Motor neuron (in vitro differentiated cells): ENCODE measurements at regions not wholly inside any gene's neighbourhood (a gene's known extent, or its start where the extent isn't known, plus 50 kb on each side); places are given as distances from the start of the nearest gene placed in this dataset.
A peak's percentile ranks its signal among the peaks of the same experiment; 100 is the strongest.

Experiments used
- ATAC-seq, 8 experiments: fragments of 200-7000 bp; cut with Tn5 transposase; replicated peaks in 6 of 8; 2 replicates each; pipeline ENCODE4 v1.8.0; 2021; ENCODE audit warnings: mild to moderate bottlenecking in 8 of 8, moderate library complexity in 8 of 8
- H3K27ac ChIP-seq, 2 donors: fragments of 250-450 bp; sonication (Bioruptor Pico); 2 replicates each; pipeline ENCODE4 v1.9.0; 2021; ENCODE audit warnings: antibody characterized with exemption in 2 of 2, mild to moderate bottlenecking in 2 of 2, moderate library complexity in 1 of 2
- H3K4me1 ChIP-seq, 2 donors: fragments of 250-450 bp; sonication (Bioruptor Pico); replicated peaks in 1 of 2; 2 replicates each; pipeline ENCODE4 v1.6.1; 2021; ENCODE audit warnings: antibody characterized with exemption in 2 of 2, mild to moderate bottlenecking in 2 of 2, moderate library complexity in 1 of 2
- H3K4me3 ChIP-seq, 5 donors: fragments of 250-450 bp; sonication (Bioruptor Pico); 2 replicates each; pipeline ENCODE4 v1.9.0; 2021; ENCODE audit warnings: antibody characterized with exemption in 5 of 5, mild to moderate bottlenecking in 5 of 5, moderate library complexity in 4 of 5
- WGBS, 10 experiments: fragments of 450-650 bp; shearing (Covaris generic); methylation state at CpG; one replicate each; pipeline ENCODE4 v1.0.0; 2022; 5-methylcytosine and 5-hydroxymethylcytosine counted together
- in situ Hi-C, 9 experiments: fragments of 400-800 bp; cut with MboI; loops; one replicate each; pipeline ENCODE4 v1.15.0; 2021; ENCODE audit warnings: low sequenced_read_pairs in 9 of 9, low pct_unique_long_range_greater_than_20kb in 2 of 9; ENCODE audit not compliant: unreplicated experiment in 9 of 9

GRCh38 chr5:3185488-3185887 lies 410.1 kb upstream of the IRX1 start:
- in situ Hi-C loops = no loop called here
- WGBS, 10 experiments = 2 to 70% (median 48%) methylated on average over 1 to 11 of the region's 12 CpGs; no CpG with 5 or more reads in 1 of the 10 experiments
- H3K4me3 ChIP-seq = no peak overlapping the region
- peaks cover 0 to 43% of the 10 kb centered on the region in 2 donors for H3K4me1 ChIP-seq
- ATAC-seq = no peak
- no peak overlapping the region for H3K27ac ChIP-seq

- Histone ChIP-seq H3K27ac (no peak overlapping the region), H3K4me1 (peaks cover 0 to 54% of the 10 kb centered on the region in 2 donors), H3K4me3 (peak overlapping the region in 1 of 5 donors; percentile 20)
- peak in 5 of 8 experiments; percentile 18 to 59 (median 48) for ATAC-seq
- 26 to 84% (median 72%) methylated on average over 3 to 11 of the region's 12 CpGs for WGBS, 10 experiments
- in situ Hi-C loops = no loop called here
These were observed 413.3 kb upstream of the IRX1 start for GRCh38 chr5:3182133-3182876.

- peak overlapping the region in 1 of 5 donors; percentile 20 for H3K4me3 ChIP-seq
- peak in 3 of 8 experiments; percentile 63 to 78 (median 76) for ATAC-seq
- in situ Hi-C loops = no loop called here
- peaks cover 0 to 50% of the 10 kb centered on the region in 2 donors for H3K4me1 ChIP-seq
- WGBS, 10 experiments = 0 to 100% (median 60%) methylated on average over 1 to 13 of the region's 18 CpGs
- no peak overlapping the region for H3K27ac ChIP-seq
These were observed 414.0 kb upstream of the IRX1 start for GRCh38 chr5:3181671-3182070.

GRCh38 chr5:3180636-3181035 lies 415.0 kb upstream of the IRX1 start:
- no peak for ATAC-seq
- Histone ChIP-seq H3K4me3 (no peak overlapping the region), H3K27ac (no peak overlapping the region), H3K4me1 (peaks cover 0 to 39% of the 10 kb centered on the region in 2 donors)
- in situ Hi-C loops = no loop called here
- WGBS, 10 experiments = 39 to 100% (median 90%) methylated on average over 2 to 10 of the region's 20 CpGs; no CpG with 5 or more reads in 2 of the 10 experiments

- Histone ChIP-seq H3K27ac (no peak overlapping the region), H3K4me3 (no peak overlapping the region), H3K4me1 (peaks cover 0 to 38% of the 10 kb centered on the region in 2 donors)
- ATAC-seq = no peak
- 0 to 92% (median 49%) methylated on average over 1 to 5 of the region's 5 CpGs; no CpG with 5 or more reads in 5 of the 10 experiments for WGBS, 10 experiments
- in situ Hi-C loops = no loop called here
These were observed 416.4 kb upstream of the IRX1 start for GRCh38 chr5:3179220-3179619.

- Histone ChIP-seq H3K27ac (no peak overlapping the region), H3K4me1 (peaks cover 0 to 34% of the 10 kb centered on the region in 2 donors), H3K4me3 (no peak overlapping the region)
- WGBS, 10 experiments = 0 to 96% (median 59%) methylated on average over 1 to 11 of the region's 15 CpGs; no CpG with 5 or more reads in 4 of the 10 experiments
- no peak for ATAC-seq
- in situ Hi-C loops = no loop called here
These were observed 418.3 kb upstream of the IRX1 start for GRCh38 chr5:3177338-3177737.

GRCh38 chr5:3175416-3175815 lies 420.2 kb upstream of the IRX1 start:
- in situ Hi-C loops = no loop called here
- H3K4me3 ChIP-seq = no peak overlapping the region
- 11 to 93% (median 63%) methylated on average over 1 to 7 of the region's 7 CpGs; no CpG with 5 or more reads in 2 of the 10 experiments for WGBS, 10 experiments
- H3K27ac ChIP-seq = no peak overlapping the region
- H3K4me1 ChIP-seq = peaks cover 0 to 15% of the 10 kb centered on the region in 2 donors
- no peak for ATAC-seq

GRCh38 chr5:3167473-3167872 lies 416.0 kb upstream of the IRX2 start:
- no peak for ATAC-seq
- H3K4me1 ChIP-seq = no peaks in the 10 kb centered on the region
- in situ Hi-C loops = no loop called here
- H3K4me3 ChIP-seq = no peak overlapping the region
- H3K27ac ChIP-seq = no peak overlapping the region

- no peak overlapping the region for H3K27ac ChIP-seq
- no peak for ATAC-seq
- WGBS, 10 experiments = 17 to 93% (median 60%) methylated on average over 1 to 6 of the region's 6 CpGs; no CpG with 5 or more reads in 5 of the 10 experiments
- no peak overlapping the region for H3K4me3 ChIP-seq
- no peaks in the 10 kb centered on the region for H3K4me1 ChIP-seq
- in situ Hi-C loops = no loop called here
These were observed 412.1 kb upstream of the IRX2 start for GRCh38 chr5:3163626-3164025.

GRCh38 chr5:3161672-3162071 lies 410.2 kb upstream of the IRX2 start:
- no peak overlapping the region for H3K4me3 ChIP-seq
- no peak overlapping the region for H3K27ac ChIP-seq
- in situ Hi-C loops = no loop called here
- 0 to 86% (median 60%) methylated on average over 1 to 3 of the region's 8 CpGs; no CpG with 5 or more reads in 7 of the 10 experiments for WGBS, 10 experiments
- no peak for ATAC-seq
- no peaks in the 10 kb centered on the region for H3K4me1 ChIP-seq

GRCh38 chr5:3157214-3157613 lies 405.7 kb upstream of the IRX2 start:
- WGBS, 10 experiments = 4 to 93% (median 19%) methylated on average over 3 to 4 of the region's 4 CpGs; no CpG with 5 or more reads in 1 of the 10 experiments
- in situ Hi-C loops = no loop called here
- Histone ChIP-seq H3K4me1 (no peaks in the 10 kb centered on the region), H3K4me3 (no peak overlapping the region), H3K27ac (no peak overlapping the region)
- no peak for ATAC-seq

- no peak for ATAC-seq
- no peak overlapping the region for H3K27ac ChIP-seq
- no peaks in the 10 kb centered on the region for H3K4me1 ChIP-seq
- no peak overlapping the region for H3K4me3 ChIP-seq
- 0 to 100% (median 91%) methylated on average over 1 to 7 of the region's 10 CpGs; no CpG with 5 or more reads in 6 of the 10 experiments for whole genome bisulfite sequencing, 10 experiments
- in situ Hi-C loops = no loop called here
These were observed 404.2 kb upstream of the IRX2 start for GRCh38 chr5:3155717-3156116.

GRCh38 chr5:3155046-3155445 lies 403.6 kb upstream of the IRX2 start:
- ATAC-seq = no peak
- 10 to 75% (median 52%) methylated on average over 1 to 10 of the region's 10 CpGs; no CpG with 5 or more reads in 1 of the 10 experiments for WGBS, 10 experiments
- in situ Hi-C loops = no loop called here
- Histone ChIP-seq H3K4me1 (no peaks in the 10 kb centered on the region), H3K4me3 (no peak overlapping the region), H3K27ac (no peak overlapping the region)

- 14 to 100% (median 57%) methylated on average over 1 to 3 of the region's 4 CpGs; no CpG with 5 or more reads in 1 of the 10 experiments for WGBS, 10 experiments
- H3K27ac ChIP-seq = no peak overlapping the region
- no peak for ATAC-seq
- H3K4me3 ChIP-seq = no peak overlapping the region
- no peaks in the 10 kb centered on the region for H3K4me1 ChIP-seq
- in situ Hi-C loops = no loop called here
These were observed 402.4 kb upstream of the IRX2 start for GRCh38 chr5:3153906-3154305.
